HFFc6 (cell line): ENCODE measurements at regions not wholly inside any gene's neighbourhood (a gene's known extent, or its start where the extent isn't known, plus 50 kb on each side); places are given as distances from the start of the nearest gene placed in this dataset.

ENCODE experiments used
- DNase-seq: peaks from one replicate; pipeline ENCODE4 v3.0.0-alpha.2; 2018
- H3K27ac Mint-ChIP-seq: 2 replicates; pipeline ENCODE4 v1.8.0; 2020; ENCODE audit warnings: mild to moderate bottlenecking, mixed read lengths
- H3K27me3 Mint-ChIP-seq: 2 replicates; pipeline ENCODE4 v1.8.0; 2021; ENCODE audit warnings: mild to moderate bottlenecking, moderate library complexity, mixed read lengths; ENCODE audit not compliant: insufficient read depth
- H3K36me3 Mint-ChIP-seq: 2 replicates; pipeline ENCODE4 v1.8.0; 2021; ENCODE audit warnings: low read depth, mixed read lengths
- H3K4me1 Mint-ChIP-seq: 2 replicates; pipeline ENCODE4 v1.8.0; 2020; ENCODE audit warnings: low read depth, mixed read lengths
- H3K4me3 Mint-ChIP-seq: 2 replicates; pipeline ENCODE4 v1.8.0; 2020; ENCODE audit warnings: mild to moderate bottlenecking, moderate library complexity, mixed read lengths
- H3K9me3 Mint-ChIP-seq: 2 replicates; pipeline ENCODE4 v1.8.0; 2020; ENCODE audit warnings: mild to moderate bottlenecking, mixed read lengths
- TF ChIP-seq, protein P1 (sequence below): fragments of 200-600 bp; sonication (generic); IDR thresholded peaks from 2 replicates; pipeline ENCODE4 v1.5.0; 2021; ENCODE audit warnings: antibody characterized with exemption, mild to moderate bottlenecking

DNA sequence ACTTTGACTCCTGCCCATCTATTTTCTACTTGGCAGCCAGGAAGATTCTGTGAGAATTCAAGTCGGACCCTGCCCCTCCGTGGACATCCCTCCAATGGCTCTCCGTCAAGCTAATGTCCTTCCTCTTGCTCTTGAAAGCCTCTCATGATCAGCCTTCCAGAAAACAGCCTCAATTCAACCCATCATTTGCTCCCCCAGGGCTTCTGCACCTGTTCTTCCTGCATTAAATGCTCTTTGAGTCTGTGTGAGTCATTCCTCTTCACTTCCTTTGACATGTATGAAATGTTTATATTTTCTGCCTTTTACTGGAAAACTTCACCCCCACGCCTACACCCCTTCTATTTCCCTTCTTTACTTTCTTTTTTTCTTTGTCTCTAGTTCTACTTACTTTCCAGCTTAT lies 734.1 kb upstream of the ZP4 start:
- Mint-ChIP-seq H3K9me3 (peaks cover 1% of the 10 kb centered on the region; the same call in 1 of the 2 replicates), H3K27ac (no peak overlapping the region), H3K4me3 (peak overlapping the region; percentile 50), H3K4me1 (peaks cover 75% of the 10 kb centered on the region), H3K36me3 (peaks cover 6% of the 10 kb centered on the region; the same call in 1 of the 2 replicates), H3K27me3 (no peaks in the 10 kb centered on the region)
- TF ChIP-seq, protein P1, sequence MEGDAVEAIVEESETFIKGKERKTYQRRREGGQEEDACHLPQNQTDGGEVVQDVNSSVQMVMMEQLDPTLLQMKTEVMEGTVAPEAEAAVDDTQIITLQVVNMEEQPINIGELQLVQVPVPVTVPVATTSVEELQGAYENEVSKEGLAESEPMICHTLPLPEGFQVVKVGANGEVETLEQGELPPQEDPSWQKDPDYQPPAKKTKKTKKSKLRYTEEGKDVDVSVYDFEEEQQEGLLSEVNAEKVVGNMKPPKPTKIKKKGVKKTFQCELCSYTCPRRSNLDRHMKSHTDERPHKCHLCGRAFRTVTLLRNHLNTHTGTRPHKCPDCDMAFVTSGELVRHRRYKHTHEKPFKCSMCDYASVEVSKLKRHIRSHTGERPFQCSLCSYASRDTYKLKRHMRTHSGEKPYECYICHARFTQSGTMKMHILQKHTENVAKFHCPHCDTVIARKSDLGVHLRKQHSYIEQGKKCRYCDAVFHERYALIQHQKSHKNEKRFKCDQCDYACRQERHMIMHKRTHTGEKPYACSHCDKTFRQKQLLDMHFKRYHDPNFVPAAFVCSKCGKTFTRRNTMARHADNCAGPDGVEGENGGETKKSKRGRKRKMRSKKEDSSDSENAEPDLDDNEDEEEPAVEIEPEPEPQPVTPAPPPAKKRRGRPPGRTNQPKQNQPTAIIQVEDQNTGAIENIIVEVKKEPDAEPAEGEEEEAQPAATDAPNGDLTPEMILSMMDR = no peak
- no peak for DNase-seq

DNA sequence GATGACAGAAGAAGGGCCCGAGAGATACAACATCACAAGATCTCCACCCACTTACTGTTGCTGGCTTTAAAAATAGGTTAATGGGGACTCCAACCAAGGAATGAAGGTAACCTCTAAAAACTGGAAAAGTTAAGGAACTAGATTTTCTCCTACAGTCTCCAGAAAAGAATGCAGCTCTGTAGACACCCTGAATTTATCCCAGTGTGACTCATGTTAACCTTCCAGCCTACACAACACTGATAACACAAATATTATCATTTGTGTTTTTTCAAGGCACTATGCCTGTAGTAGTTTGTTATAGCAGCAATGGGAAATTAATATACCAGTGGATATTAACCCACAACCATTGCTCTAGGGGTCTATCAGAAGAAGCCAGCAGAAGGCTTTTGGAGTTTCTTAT lies 730.7 kb upstream of the ZP4 start:
- Mint-ChIP-seq H3K4me1 (peaks cover 65% of the 10 kb centered on the region), H3K27ac (peak overlapping the region; percentile 13; the same call in 1 of the 2 replicates), H3K9me3 (no peaks in the 10 kb centered on the region), H3K27me3 (no peaks in the 10 kb centered on the region), H3K4me3 (no peak overlapping the region), H3K36me3 (peaks cover 13% of the 10 kb centered on the region; the same call in 1 of the 2 replicates)
- DNase-seq = no peak
- TF ChIP-seq, protein P1 = no peak

DNA sequence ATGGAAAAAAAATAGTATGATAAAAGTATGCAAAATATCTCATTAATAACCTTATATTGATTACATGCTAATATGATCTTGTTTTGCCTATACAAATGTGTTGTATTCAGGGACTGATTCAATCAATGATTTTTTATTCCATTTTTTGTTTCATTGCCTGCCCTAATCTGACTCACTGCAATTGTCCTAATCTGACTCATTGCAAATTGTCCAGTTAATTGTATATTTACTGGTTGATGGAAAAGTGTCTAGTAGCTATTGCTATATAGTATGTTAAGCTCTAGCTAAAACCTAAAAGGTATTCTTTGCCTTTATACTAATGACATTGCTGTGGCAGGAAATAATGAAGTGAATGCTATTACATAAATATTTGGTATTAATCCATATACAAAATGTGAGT lies 728.9 kb upstream of the ZP4 start:
- H3K4me3 Mint-ChIP-seq = no peak overlapping the region
- H3K9me3 Mint-ChIP-seq = no peaks in the 10 kb centered on the region
- peaks cover 13% of the 10 kb centered on the region; the same call in 1 of the 2 replicates for H3K36me3 Mint-ChIP-seq
- DNase-seq = no peak
- no peaks in the 10 kb centered on the region for H3K27me3 Mint-ChIP-seq
- H3K27ac Mint-ChIP-seq = no peak overlapping the region
- peaks cover 61% of the 10 kb centered on the region for H3K4me1 Mint-ChIP-seq
- TF ChIP-seq, protein P1 = no peak

GRCh38 chr1:238611406-238611805 lies 720.7 kb upstream of the ZP4 start:
- peaks cover 17% of the 10 kb centered on the region; the same call in 1 of the 2 replicates for H3K36me3 Mint-ChIP-seq
- H3K27me3 Mint-ChIP-seq = no peaks in the 10 kb centered on the region
- no peak overlapping the region for H3K27ac Mint-ChIP-seq
- H3K9me3 Mint-ChIP-seq = no peaks in the 10 kb centered on the region
- peaks cover 55% of the 10 kb centered on the region for H3K4me1 Mint-ChIP-seq
- no peak overlapping the region for H3K4me3 Mint-ChIP-seq
- DNase-seq = no peak
- TF ChIP-seq, protein P1 = no peak

DNA sequence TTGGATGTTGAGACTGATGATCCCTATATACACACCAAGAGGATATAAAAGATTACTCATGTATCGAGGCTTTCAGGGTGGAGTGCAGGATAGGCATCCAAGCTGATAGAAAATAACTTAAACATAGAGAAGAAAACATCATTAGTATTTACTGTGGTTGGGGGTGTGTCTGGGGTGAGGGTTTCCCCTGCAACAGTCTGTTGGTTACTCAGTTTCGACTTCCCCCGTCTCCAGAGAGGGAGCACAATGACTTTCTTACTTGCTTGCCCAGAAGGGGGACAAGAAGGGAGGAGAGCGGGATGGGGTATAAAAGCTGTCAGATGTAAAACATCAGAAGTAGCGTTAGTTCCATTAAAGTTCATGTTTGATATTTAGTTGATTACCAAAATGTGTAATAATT lies 717.4 kb upstream of the ZP4 start:
- H3K4me1 Mint-ChIP-seq = peaks cover 59% of the 10 kb centered on the region
- H3K9me3 Mint-ChIP-seq = no peaks in the 10 kb centered on the region
- H3K36me3 Mint-ChIP-seq = peaks cover 11% of the 10 kb centered on the region; the same call in 1 of the 2 replicates

More for the DNA sequence above, 717.4 kb upstream of the ZP4 start:
- no peak for DNase-seq
- Mint-ChIP-seq H3K27ac (peak overlapping the region; percentile 53; the same call in 1 of the 2 replicates), H3K4me3 (peak overlapping the region; percentile 36; the same call in 1 of the 2 replicates), H3K27me3 (no peaks in the 10 kb centered on the region)
- TF ChIP-seq, protein P1 = no peak
